Vagina (tissue), 2 donors: ENCODE measurements at regions not wholly inside any gene's neighbourhood (a gene's known extent, or its start where the extent isn't known, plus 50 kb on each side); places are given as distances from the start of the nearest gene placed in this dataset.

Experiments
- CTCF ChIP-seq, 3 experiments: fragments of 450-650 bp in 2 of 3; fragments of 200-600 bp in 1 of 3; sonication (generic) in 1 of 3; IDR thresholded peaks; one replicate each; pipeline ENCODE4 v1.5.1; 2017 to 2019; ENCODE audit warnings: antibody characterized with exemption in 3 of 3, mild to moderate bottlenecking in 2 of 3, moderate library complexity in 2 of 3
- POLR2A ChIP-seq, 2 donors: fragments of 450-650 bp; IDR thresholded peaks; one replicate each; pipeline ENCODE4 v1.6.1; 2017; ENCODE audit warnings: antibody characterized with exemption in 2 of 2, mild to moderate bottlenecking in 2 of 2, moderate library complexity in 2 of 2
- POLR2AphosphoS5 ChIP-seq, 2 donors: sonication (generic); formaldehyde crosslinking; IDR thresholded peaks; one replicate each; pipeline ENCODE4 v1.9.0; 2017; ENCODE audit warnings: antibody characterized with exemption in 2 of 2, mild to moderate bottlenecking in 2 of 2, low read depth in 1 of 2; ENCODE audit not compliant: insufficient read depth in 1 of 2

GRCh38 chr15:61467823-61468222 is 238.7 kb upstream of the RORA start:
- no peak for TF ChIP-seq CTCF (IDR thresholded peaks at IDR 0.05)
- TF ChIP-seq POLR2A (IDR thresholded peaks at IDR 0.05): no peak
- TF ChIP-seq POLR2AphosphoS5 (IDR thresholded peaks at IDR 0.05; ENCODE audit: insufficient read depth in 1 of 2, low read depth in 1 of 2): no peak
